AG08396 (cell line): ENCODE measurements at regions not wholly inside any gene's neighbourhood (a gene's known extent, or its start where the extent isn't known, plus 50 kb on each side); places are given as distances from the start of the nearest gene placed in this dataset.
"Not testable (repeated sequence)": the region's sequence is repeated elsewhere in the genome, so short reads cannot be mapped to it uniquely, and the experiment has no call there.

Experiments used
- DNase-seq: peaks from one replicate; pipeline ENCODE4 v3.0.0; 2012; ENCODE audit warnings: low spot score, mixed read lengths

DNA sequence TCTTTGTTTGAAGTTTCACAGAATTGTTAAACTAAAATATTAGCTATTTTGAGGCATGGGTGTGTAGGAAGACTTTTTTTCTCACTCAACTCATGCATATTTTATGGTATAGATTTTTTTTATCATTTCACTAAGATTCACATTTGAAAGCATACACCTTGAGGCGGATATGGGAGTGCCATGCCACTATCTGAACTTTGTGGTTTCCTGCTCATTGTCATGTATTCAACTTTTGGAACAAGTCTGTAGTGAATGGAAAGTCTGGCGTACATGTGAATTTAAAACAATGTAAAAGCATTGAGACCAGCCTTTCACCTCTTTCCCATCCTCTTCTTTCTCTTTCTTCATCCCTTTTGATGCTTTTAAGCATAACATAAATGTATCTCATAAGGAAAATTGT lies 147.9 kb downstream of the TPBG start:
- no peak for DNase-seq

DNA sequence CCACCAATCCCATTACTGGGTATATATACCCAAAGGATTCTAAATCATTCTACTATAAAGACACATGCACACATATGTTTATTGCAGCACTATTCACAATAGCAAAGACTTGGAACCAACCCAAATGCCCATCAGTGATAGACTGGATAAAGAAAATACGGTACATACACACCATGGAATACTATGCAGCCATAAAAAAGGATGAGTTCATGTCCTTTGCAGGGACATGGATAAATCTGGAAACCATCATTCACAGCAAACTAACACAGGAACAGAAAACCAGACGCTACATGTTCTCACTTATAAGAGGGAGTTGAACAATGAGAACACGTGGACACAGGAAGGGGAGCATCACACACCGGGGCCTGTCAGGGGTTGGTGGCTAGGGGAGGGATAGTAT lies 154.3 kb downstream of the TPBG start:
- DNase-seq: not testable (repeated sequence)

DNA sequence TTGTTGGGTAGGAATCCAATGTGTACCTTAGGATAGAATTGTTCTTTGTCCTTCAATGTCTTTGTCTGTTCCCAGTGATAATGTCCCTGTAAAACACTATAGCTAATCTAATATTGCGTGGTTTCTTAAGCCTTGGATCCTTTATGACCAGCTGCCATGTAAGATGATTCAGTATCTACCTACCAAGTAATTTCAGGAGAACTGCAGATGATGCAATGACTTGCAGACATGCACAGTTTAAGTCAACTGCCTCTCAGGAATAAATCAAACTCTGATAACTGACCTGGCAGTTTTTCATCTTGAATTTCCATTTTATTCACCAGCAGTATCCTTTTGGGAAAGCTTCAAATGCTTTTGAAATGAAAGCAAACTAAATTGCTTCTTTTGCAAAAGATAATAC lies 157.8 kb downstream of the TPBG start:
- no peak for DNase-seq

DNA sequence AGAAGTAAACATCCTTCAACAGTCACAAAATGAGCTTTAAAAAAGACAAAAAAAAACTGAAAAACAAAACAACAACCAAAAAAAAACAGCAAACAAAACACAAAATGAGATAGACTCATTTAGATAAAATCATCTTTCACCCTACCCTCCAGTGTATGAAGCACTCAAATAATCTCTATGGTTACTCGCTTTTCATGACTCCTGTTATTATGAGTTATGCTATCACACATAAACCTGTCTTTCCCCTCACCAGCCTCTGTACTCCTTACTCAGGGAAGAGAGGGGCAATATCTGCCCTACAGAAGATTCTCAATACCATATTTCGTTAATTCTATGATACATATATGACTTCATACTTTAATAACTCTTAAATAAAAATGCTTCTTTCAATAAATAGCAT lies 158.2 kb downstream of the TPBG start:
- DNase-seq: no peak

DNA sequence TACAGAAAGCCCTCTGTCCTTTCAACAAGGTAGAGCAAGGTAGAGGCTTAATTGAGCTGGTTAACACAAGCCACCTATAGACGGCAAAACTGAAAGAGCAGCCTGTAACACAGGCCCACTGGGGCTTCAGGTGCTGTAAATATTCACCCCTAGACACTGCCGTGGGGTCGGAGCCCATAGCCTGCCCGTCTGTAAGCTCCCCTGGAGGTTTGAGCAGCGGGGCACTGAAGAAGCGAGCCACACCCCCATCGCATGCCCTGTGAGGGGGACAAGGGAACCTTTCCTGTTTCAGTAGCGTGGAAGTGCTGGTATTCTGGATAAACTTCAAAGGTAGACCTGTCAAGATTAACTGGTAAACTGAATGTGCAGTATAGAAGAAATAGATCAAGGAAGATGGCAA lies 160.4 kb downstream of the TPBG start:
- DNase-seq: no peak

DNA sequence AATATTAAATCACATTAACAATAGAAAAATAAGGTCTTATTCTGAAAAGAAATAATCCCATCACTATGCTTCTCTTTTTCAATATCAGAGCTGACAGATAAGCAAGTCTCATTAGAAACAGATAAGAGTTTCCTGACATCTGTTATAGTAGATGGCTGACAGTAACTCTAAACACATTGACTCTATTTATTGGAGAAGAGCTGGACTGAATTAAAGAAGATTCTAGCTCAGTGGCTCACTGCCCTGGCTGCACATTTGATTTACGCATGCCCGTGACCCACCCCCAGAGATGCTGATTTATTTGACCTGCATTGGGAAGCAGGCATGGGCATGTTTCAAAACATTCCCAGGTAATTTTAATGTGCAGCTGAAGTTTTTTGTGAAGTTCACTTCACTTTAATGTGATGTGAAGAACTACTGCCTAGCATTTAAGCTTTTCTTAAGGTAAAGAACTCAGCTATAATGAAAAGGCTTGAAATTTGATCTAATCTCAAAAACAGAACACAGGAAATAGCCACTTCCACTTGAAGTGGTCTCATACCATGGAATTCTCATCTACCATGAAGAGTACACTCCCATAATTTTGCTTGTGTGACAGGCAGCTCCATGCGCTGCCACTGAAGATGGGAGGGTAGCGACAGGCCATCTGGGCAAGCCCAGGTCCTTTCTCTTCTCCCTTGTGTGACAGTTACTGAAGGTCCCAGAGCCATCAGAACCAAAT lies 162.3 kb downstream of the TPBG start:
- DNase-seq: no peak

DNA sequence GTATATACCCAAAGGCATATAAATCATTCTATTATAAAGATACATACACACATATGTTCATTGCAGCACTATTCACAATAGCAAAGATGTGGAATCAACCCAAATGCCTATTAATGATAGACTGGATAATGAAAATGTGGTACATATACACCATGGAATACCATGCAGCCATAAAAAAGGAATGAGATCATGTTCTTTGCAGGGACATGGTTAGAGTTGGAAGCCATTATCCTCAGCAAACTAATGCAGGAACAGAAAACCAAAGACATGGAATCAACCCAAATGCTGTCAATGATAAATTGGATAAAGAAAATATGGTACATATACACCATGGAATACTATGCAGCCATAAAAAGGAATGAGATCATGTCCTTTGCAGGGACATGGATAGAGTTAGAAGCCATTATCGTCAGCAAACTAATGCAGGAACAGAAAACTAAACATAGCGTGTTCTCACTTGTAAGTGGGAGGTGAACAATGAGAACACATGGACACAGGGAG lies 166.4 kb downstream of the TPBG start:
- not testable (repeated sequence) for DNase-seq

DNA sequence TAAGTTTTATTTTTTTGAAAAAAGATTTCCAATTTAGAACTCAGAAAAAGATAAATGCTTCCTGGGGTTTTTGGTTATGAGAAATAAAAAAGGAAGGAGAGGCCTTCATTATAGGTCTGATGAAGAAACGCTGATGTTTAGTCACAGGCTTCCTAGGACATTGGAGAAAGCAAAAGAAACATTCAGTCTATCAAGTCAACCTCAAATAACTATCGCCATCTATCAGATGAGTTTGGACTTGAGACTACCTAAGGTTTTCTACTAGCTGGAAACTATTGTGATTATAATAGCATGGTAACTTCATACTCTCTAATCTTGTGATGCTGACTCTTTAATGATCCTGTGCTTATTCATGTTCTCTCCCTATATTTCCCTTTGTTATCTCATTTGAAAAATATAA lies 171.3 kb downstream of the TPBG start:
- no peak for DNase-seq

DNA sequence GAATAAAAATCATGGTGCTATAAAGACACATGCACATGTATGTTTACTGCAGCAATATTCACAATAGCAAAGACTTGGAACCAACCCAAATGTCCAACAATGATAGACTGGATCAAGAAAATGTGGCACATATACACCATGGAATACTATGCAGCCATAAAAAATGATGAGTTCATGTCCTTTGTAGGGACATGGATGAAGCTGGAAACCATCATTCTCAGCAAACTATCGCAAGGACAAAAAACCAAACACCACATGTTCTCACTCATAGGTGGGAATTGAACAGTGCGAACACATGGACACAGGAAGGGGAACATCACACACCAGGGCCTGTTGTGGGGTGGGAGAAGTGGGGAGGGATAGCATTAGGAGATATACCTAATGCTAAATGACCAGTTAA lies 185.9 kb downstream of the TPBG start:
- DNase-seq: not testable (repeated sequence)

DNA sequence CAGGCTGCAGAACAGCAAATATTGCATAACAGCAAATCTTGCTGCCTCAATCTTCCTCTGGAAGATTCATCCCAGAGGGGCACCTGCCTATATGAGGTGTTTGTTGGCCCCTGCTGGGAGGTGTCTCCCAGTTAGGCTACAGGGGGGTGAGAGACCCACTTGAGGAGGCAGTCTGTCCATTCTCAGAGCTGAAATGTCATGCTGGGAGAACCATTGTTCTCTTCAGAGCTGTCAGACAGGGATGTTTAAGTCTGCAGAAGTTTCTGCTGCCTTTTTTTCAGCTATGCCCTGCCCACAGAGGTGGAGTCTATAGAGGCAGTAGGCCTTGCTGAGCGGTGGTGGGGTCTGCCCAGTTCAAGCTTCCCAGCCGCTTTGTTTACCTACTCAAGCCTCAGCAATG lies 187.7 kb downstream of the TPBG start:
- DNase-seq: not testable (repeated sequence)

DNA sequence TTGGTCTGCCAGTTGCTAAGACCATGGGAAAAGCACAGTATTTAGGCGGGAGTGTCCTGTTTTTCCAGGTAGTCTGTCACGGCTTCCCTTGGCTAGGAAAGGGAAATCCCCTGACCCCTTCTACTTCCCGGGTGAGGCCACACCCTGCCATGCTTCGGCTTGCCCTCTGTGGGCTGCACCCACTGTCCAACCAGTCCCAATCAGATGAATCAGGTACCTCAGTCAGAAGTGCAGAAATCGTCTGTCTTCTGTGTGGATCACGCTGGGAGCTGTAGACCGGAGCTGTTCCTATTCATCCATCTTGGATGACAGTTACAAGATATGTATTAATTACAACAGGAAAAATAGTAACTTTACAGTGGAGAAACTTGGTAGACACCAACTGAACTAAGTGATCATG lies 188.2 kb downstream of the TPBG start:
- no peak for DNase-seq

DNA sequence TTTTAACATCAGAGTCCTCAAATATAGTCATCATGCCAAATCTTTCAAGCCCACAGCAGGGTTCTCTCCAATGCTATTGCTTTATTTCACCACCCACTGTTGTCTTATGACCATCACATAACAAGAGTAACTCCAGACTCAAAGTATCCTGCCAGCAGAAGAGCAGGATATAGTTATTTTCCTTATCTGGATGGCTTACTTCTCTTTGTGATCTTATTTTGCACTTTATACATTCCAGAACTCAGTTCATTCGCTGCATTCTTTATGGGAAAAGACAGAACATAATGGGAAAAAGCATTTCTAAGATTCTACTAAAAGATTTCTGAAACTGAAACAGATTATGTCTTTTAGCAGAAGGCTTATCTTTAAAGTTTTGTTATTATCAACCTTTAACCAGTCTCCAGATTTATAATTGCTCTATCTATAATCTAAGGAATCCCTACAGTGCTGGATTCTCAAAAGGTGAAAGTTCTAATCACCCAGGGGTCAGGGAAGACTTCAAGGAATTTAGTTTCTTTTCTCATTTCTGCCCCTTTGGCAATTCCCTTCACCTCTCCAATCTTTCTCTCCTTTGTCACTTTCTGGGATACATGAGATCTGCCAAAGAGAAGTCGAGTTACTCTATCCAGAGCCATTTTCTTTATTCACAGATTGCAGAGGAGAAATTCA lies 190.4 kb downstream of the TPBG start:
- no peak for DNase-seq

DNA sequence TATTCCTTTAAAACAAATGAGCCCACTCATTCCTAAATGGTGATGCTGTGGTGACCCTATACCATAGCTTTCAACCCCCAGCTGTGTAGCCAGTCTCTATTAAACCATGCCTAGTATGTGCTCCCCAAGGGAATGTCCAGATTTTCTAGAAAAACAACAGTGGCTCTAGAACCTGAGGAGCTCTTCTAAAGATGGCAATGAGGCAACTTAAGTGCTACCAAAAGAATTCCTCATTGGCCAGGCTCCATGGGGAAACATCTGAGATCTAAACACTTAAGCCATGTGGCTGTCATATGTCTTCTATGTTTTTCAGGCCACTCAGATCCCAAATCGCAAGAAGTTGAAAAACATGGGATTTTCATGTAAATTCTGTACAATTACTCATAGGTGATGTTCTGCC lies 191.0 kb downstream of the TPBG start:
- no peak for DNase-seq

DNA sequence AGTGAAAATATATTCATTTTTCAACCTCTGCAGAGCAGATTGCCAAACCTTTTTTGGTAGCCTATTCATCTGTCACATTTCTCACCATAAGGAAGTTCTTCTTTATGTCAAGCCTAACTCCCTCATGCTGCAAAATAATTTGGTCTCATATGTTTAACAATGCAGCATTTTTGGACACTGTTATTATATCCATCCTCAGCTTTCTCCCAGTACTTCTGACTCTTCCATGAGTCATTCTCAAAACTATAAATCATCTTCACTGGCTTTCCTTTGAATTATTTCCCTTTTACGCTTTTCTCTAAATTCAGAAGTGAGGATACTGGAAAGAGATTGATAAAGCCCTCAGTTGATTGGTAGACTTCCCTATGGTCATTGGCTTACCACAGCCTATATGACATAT lies 192.2 kb downstream of the TPBG start:
- DNase-seq: no peak

DNA sequence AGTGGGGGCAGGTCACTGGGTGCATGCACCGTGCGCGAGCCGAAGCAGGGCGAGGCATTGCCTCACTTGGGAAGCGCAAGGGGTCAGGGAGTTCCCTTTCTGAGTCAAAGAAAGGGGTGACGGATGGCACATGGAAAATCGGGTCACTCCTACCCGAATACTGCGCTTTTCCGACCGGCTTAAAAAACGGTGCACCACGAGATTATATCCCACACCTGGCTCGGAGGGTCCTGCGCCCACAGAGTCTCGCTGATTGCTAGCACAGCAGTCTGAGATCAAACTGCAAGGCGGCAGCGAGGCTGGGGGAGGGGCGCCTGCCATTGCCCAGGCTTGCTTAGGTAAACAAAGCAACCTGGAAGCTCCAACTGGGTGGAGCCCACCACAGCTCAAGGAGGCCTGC lies 194.9 kb downstream of the TPBG start:
- not testable (repeated sequence) for DNase-seq

DNA sequence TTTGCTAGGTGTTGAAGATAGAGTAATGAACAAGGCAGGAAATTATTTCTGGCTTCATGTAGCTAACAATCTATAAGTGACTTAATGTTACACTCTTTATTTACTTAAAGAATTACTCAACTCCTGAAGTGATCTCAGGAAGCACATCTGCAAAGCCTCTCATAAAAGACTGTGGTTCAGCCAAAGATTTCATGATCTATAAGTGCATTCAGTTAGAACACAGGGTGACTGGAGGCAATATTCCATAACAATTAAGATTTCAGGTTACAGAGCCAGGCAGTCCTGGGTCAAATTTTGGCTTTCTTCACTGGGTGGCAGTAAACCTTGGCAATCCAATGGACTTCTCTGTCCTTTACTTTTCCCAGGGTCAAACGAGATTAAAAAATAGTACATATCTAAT lies 204.0 kb downstream of the TPBG start:
- DNase-seq: no peak

DNA sequence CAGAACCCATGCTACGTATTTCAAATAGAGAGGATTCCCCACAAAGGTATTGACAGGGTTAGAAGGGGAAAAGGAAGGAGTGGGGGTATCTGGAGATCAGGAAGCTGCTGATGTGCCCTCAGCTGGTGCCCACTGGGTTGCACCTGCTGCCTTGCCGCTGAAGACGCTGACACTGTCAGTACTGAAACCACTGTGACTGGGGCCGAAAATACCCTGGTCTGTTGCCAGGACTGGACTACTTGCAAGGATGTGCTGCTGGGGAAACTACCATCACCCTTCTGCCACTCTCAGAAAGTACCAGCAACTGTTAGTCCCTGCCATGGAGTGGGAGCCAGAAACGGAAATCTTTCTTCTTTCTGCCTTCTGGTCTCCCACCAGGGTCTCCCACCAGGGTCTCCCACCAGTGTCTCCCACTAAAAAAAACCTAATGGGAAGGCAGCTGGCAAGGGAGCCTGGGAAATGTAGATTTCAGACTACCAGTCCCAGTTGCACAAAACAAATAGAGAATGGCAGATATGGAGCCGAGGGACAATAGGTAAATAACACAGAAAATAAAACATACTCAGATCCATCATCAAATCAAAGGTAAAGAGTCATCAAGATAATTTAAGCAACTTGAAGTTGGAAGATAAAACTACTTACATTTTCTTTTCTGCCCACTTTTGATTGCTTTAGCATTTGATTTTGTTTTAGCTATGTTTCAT lies 204.8 kb downstream of the TPBG start:
- DNase-seq: no peak

DNA sequence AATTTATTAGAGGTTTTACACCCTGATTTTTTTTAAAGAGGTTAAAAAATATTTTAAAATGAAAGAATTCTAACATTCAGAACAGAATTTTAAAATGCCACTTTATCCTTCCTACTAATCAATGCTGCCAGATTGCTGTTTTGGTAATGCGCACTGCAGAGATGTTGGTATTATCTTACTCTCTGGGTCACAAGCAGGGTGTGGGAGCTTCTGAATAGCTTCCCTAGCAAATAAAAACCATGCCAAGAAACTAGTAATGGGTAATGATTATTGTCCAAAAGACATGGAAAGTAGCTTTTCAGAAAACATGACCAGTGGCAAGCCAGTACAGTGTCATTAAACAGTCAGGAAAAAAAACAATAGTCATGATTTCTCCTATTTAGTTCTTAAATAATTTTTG lies 205.4 kb downstream of the TPBG start:
- no peak for DNase-seq

DNA sequence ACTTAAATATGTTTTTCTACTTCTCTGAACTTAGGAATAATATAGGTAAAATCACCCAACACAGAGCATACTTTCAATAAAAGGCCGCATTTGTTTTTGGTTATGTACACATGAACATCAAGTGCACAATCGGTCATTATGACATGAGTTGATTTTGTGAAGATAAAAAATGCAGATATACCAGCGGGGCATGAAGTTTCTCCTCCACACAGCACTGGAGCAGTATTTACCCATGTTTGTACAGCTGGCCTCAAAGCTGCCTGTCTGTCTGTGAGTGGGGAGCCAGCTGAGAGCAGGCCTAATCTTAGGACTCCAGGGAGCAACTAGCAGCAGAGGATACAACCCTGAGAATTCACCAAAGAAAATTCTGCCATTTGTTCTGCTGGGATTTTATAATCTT lies 206.5 kb downstream of the TPBG start:
- DNase-seq: no peak

DNA sequence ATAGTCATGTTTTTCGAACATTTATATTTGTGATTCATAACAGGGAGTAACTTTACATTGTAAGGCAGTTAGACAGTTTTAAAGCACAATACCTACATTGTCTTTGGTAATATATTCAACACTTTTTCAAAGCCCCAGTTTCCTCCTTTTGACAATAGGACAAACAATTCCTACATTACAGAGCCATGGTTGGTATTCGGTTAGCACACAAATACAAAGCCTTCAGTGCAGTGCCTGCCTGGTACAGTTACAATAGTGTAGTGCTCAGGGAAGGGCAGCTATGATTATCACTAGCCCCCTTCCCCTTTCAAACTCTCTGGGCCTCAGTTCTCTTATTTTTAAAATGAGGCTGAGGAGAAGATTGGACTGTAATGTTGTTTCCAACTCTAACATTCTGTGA lies 207.8 kb downstream of the TPBG start:
- no peak for DNase-seq

DNA sequence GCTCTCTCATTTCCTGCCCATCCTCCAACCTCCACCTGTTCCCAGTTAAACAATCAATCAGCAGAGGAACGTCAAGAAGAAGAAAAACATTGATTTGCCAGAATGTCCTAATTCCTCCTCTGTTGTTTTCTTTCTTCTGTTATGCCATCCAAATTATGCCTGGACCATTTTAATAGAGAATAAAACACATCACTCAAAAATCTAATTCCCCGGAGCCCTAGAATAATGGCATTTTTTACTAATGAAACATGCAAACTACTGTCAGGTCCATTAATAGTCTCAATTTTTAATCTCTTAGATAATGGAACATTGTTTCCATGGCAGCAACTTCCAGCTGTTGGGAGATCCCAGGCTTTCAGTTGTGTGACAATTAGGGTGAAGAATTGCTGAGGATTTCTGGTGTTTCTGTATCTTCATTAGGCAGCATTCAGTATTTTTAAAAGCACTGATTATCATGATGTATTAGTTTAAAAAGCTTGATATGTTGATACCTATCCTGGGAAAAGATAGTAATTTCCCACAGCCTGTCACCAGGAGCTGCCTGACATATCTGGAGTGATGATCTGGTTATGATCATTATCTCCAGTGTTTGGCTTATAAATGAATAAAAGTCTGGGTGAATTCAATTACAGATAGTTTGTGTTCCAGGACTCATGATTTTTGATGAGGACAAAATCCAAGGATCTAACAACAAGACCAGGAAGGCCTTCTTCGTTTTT lies 209.8 kb downstream of the TPBG start:
- DNase-seq: no peak

DNA sequence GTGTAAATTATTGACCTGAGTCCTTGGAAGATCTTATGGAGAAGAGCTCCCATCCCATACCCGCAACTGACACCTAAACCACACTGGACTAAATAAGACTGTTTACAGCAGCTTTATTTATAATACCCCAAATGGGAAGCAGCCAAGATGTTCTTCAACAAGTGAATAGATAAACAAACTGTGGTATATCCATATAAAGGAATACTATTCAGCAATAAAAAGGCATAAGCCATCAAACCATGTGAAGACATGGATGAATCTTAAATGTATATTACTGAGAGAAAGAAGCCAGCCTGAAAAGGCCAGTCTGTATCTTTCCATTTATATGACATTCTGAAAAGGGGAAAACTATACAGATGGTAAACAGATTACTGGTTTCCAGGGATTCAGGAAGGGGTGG lies 212.7 kb downstream of the TPBG start:
- no peak for DNase-seq
